K562 (cell line): ENCODE measurements at regions not wholly inside any gene's neighbourhood (a gene's known extent, or its start where the extent isn't known, plus 50 kb on each side); places are given as distances from the start of the nearest gene placed in this dataset.

ENCODE experiments used
- GATA2 ChIP-seq: sonication (generic); formaldehyde crosslinking; IDR thresholded peaks from 2 replicates; pipeline ENCODE4 v1.4.0; 2020; ENCODE audit warnings: mild to moderate bottlenecking, missing genetic modification reagents
- HDAC2 ChIP-seq: fragments of 450-650 bp; IDR thresholded peaks from 2 replicates; pipeline ENCODE4 v1.6.1; 2016; ENCODE audit warnings: mild to moderate bottlenecking
- SMAD1 ChIP-seq: fragments of 150-350 bp; IDR thresholded peaks from 2 replicates; pipeline ENCODE4 v1.6.1; 2014; ENCODE audit warnings: low read length, low read depth; ENCODE audit not compliant: partially characterized antibody

DNA sequence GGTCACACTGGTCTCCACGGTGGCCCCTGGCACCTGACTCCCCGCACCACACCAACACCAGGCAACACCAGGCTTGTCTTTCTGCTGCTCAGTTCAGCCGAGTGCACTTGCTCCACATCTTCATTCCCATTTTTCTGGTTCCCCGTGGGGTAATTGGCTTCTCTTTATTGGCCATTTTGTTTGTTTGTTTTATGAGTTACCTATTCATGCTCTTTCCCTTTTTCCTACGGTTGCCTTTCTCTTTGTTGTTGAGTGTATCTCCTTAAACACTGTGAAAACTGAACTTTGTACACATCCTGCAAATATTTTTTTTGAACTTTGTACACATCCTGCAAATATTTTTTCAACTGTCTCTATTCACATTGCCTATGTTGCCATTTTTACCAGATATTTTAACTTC is 834.0 kb downstream of the BRD1 start:
- TF ChIP-seq HDAC2 (no peak), GATA2 (no peak), SMAD1 (no peak)
